IMR-90 (cell line): ENCODE measurements at regions not wholly inside any gene's neighbourhood (a gene's known extent, or its start where the extent isn't known, plus 50 kb on each side); places are given as distances from the start of the nearest gene placed in this dataset.

Experiments used
- POLR2A ChIP-seq: IDR thresholded peaks from 2 replicates; pipeline ENCODE4 v1.6.1; 2012; ENCODE audit warnings: mild to moderate bottlenecking, low read depth, low read length
- TF ChIP-seq, protein P1 (sequence below): conservative IDR thresholded peaks from 2 replicates; pipeline ENCODE4 v1.5.1; 2012; ENCODE audit warnings: mild to moderate bottlenecking, low read depth, low read length, improper control_type of control experiment

GRCh38 chr2:213233438-213234330, 50.6 kb upstream of the SPAG16 start:
- no peak for TF ChIP-seq POLR2A
- TF ChIP-seq, protein P1, sequence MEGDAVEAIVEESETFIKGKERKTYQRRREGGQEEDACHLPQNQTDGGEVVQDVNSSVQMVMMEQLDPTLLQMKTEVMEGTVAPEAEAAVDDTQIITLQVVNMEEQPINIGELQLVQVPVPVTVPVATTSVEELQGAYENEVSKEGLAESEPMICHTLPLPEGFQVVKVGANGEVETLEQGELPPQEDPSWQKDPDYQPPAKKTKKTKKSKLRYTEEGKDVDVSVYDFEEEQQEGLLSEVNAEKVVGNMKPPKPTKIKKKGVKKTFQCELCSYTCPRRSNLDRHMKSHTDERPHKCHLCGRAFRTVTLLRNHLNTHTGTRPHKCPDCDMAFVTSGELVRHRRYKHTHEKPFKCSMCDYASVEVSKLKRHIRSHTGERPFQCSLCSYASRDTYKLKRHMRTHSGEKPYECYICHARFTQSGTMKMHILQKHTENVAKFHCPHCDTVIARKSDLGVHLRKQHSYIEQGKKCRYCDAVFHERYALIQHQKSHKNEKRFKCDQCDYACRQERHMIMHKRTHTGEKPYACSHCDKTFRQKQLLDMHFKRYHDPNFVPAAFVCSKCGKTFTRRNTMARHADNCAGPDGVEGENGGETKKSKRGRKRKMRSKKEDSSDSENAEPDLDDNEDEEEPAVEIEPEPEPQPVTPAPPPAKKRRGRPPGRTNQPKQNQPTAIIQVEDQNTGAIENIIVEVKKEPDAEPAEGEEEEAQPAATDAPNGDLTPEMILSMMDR: no peak
